OCI-M2 (cell line): ENCODE measurements at regions not wholly inside any gene's neighbourhood (a gene's known extent, or its start where the extent isn't known, plus 50 kb on each side); places are given as distances from the start of the nearest gene placed in this dataset.

Experiments used
- DNase-seq: peaks from one replicate; lab custom pipeline; 2025; ENCODE audit not compliant: unreplicated experiment; lab: John Stamatoyannopoulos, UW

- DNase-seq = no peak
These were observed 130.6 kb upstream of the NPVF start for GRCh38 chr7:25358926-25359325.

GRCh38 chr7:25359471-25360059, 131.3 kb upstream of the NPVF start:
- no peak for DNase-seq

- no peak for DNase-seq
These were observed 132.2 kb upstream of the NPVF start for GRCh38 chr7:25360451-25360850.

GRCh38 chr7:25361387-25361786, 133.1 kb upstream of the NPVF start:
- DNase-seq = no peak

GRCh38 chr7:25361863-25362262, 133.6 kb upstream of the NPVF start:
- DNase-seq = no peak

- no peak for DNase-seq
These were observed 140.4 kb upstream of the NPVF start for GRCh38 chr7:25368599-25369201.

- no peak for DNase-seq
These were observed 141.5 kb upstream of the NPVF start for GRCh38 chr7:25369786-25370185.

GRCh38 chr7:25371972-25372371, 143.7 kb upstream of the NPVF start:
- no peak for DNase-seq

- DNase-seq = no peak
These were observed 147.7 kb upstream of the NPVF start for GRCh38 chr7:25375805-25376600.

GRCh38 chr7:25379351-25380300, 151.3 kb upstream of the NPVF start:
- DNase-seq = no peak

- DNase-seq = no peak
These were observed 153.7 kb upstream of the NPVF start for GRCh38 chr7:25381818-25382589.

GRCh38 chr7:25382869-25383268, 154.6 kb upstream of the NPVF start:
- DNase-seq = no peak

- no peak for DNase-seq
These were observed 155.1 kb upstream of the NPVF start for GRCh38 chr7:25383402-25383801.

GRCh38 chr7:25384788-25385505, 156.7 kb upstream of the NPVF start:
- DNase-seq = no peak

- no peak for DNase-seq
These were observed 157.3 kb upstream of the NPVF start for GRCh38 chr7:25385506-25386136.

- DNase-seq = no peak
These were observed 158.0 kb upstream of the NPVF start for GRCh38 chr7:25386311-25386744.

GRCh38 chr7:25388681-25389080, 160.4 kb upstream of the NPVF start:
- DNase-seq = no peak

GRCh38 chr7:25389489-25390106, 161.3 kb upstream of the NPVF start:
- no peak for DNase-seq

GRCh38 chr7:25391295-25391861, 163.1 kb upstream of the NPVF start:
- DNase-seq = no peak
